Osteocyte (in vitro differentiated cells): ENCODE measurements at regions not wholly inside any gene's neighbourhood (a gene's known extent, or its start where the extent isn't known, plus 50 kb on each side); places are given as distances from the start of the nearest gene placed in this dataset.

Source experiments
- DNase-seq: peaks from one replicate; pipeline ENCODE4 v3.0.0; 2021; ENCODE audit warnings: mixed read lengths; ENCODE audit not compliant: unreplicated experiment; ENCODE audit errors: extremely low spot score
- H3K27ac Mint-ChIP-seq: one replicate; pipeline ENCODE4 v1.8.0; 2021; ENCODE audit warnings: mild to moderate bottlenecking, mixed read lengths; ENCODE audit not compliant: unreplicated experiment
- H3K27me3 Mint-ChIP-seq: one replicate; pipeline ENCODE4 v1.8.0; 2021; ENCODE audit warnings: mixed read lengths; ENCODE audit not compliant: unreplicated experiment
- H3K36me3 Mint-ChIP-seq: one replicate; pipeline ENCODE4 v1.8.0; 2021; ENCODE audit warnings: mixed read lengths; ENCODE audit not compliant: unreplicated experiment
- H3K4me1 Mint-ChIP-seq: one replicate; pipeline ENCODE4 v1.8.0; 2021; ENCODE audit warnings: mixed read lengths; ENCODE audit not compliant: unreplicated experiment
- H3K4me3 Mint-ChIP-seq: one replicate; pipeline ENCODE4 v1.8.0; 2021; ENCODE audit warnings: mild to moderate bottlenecking, moderate library complexity, mixed read lengths; ENCODE audit not compliant: unreplicated experiment
- H3K9me3 Mint-ChIP-seq: one replicate; pipeline ENCODE4 v1.8.0; 2021; ENCODE audit warnings: mixed read lengths; ENCODE audit not compliant: unreplicated experiment
- CTCF ChIP-seq: fragments of 200-600 bp; sonication (generic); IDR thresholded peaks from 2 replicates; pipeline ENCODE4 v1.5.0; 2021; ENCODE audit warnings: antibody characterized with exemption, mild to moderate bottlenecking, moderate library complexity

- TF ChIP-seq CTCF: no peak
- H3K9me3 Mint-ChIP-seq: peaks cover 20% of the 10 kb centered on the region
- H3K36me3 Mint-ChIP-seq: peaks cover 6% of the 10 kb centered on the region
- H3K27me3 Mint-ChIP-seq: peaks cover 60% of the 10 kb centered on the region
- no peak overlapping the region for H3K27ac Mint-ChIP-seq
- no peak for DNase-seq
- no peak overlapping the region for H3K4me3 Mint-ChIP-seq
- no peaks in the 10 kb centered on the region for H3K4me1 Mint-ChIP-seq
Measured at GRCh38 chr3:193754719-193755118, 161.7 kb downstream of the OPA1 start.

- Mint-ChIP-seq H3K4me3 (no peak overlapping the region), H3K9me3 (peaks cover 20% of the 10 kb centered on the region), H3K27me3 (peaks cover 65% of the 10 kb centered on the region), H3K27ac (no peak overlapping the region), H3K4me1 (no peaks in the 10 kb centered on the region), H3K36me3 (peaks cover 6% of the 10 kb centered on the region)
- no peak for TF ChIP-seq CTCF
- DNase-seq: no peak
Measured at GRCh38 chr3:193756536-193756935, 163.5 kb downstream of the OPA1 start.

DNA sequence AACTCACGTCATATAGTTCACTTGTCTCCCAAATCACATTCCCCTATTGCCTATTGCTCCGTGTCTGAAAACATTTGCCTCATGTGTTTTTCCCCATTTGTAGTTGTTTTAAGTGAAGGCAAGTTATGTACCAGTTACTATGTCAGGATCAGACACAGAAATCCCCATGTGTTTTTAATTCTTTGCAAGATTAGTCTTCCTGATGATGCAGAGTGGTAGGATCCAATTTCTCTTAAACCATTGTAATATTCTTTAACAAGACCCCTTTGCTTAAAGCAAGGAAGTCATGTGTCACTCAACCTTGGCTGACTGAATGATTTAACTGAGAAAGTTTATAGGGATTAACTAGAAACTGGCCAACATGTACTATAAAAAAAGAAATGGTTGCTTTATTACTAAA is 164.4 kb downstream of the OPA1 start:
- no peak overlapping the region for H3K27ac Mint-ChIP-seq
- TF ChIP-seq CTCF: no peak
- no peak for DNase-seq
- no peaks in the 10 kb centered on the region for H3K4me1 Mint-ChIP-seq
- peaks cover 62% of the 10 kb centered on the region for H3K27me3 Mint-ChIP-seq
- no peak overlapping the region for H3K4me3 Mint-ChIP-seq
- H3K36me3 Mint-ChIP-seq: peaks cover 6% of the 10 kb centered on the region
- peaks cover 20% of the 10 kb centered on the region for H3K9me3 Mint-ChIP-seq

DNA sequence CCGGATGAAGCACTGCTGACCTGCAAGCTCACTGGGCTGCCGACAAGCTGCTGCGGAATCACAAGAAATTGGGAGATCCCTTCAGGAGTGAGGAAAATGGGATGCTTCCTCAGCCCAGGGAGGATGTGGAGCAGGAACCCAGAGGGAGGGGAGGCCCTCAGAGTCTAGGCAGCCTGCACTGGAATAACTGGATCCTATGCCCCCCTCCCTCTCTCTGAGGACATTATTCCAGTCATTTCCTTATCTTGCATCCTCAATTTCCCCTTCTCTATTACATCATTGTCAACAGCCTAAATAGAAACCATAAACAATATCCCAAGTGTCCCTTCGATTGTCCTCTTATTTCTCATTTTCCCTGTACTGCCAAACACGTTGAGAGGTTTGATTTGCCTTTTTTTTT is 169.0 kb downstream of the OPA1 start:
- DNase-seq: no peak
- no peak overlapping the region for H3K4me3 Mint-ChIP-seq
- H3K9me3 Mint-ChIP-seq: peaks cover 6% of the 10 kb centered on the region
- H3K27me3 Mint-ChIP-seq: peaks cover 68% of the 10 kb centered on the region
- H3K27ac Mint-ChIP-seq: no peak overlapping the region
- no peaks in the 10 kb centered on the region for H3K4me1 Mint-ChIP-seq
- TF ChIP-seq CTCF: no peak
- H3K36me3 Mint-ChIP-seq: no peaks in the 10 kb centered on the region

DNA sequence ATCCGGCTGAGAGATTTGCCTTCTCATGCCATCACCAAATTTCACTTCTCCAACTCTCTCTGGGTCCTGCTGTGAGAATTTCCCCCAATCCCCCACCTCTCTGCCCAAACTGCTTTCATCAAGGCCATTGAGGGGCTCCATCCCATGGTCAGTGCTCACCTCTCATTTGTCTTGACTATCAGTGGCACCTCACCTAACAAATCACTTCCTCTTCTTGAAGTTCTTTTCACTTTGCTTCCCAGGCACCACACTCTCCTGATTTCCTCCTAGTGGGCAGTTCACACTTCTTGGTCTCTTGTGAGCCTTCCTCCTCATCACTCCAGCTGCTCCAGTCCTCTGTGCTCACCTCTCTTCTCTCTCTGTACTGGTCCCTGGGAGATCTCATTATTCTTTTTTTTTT is 169.6 kb downstream of the OPA1 start:
- Mint-ChIP-seq H3K27ac (no peak overlapping the region), H3K36me3 (no peaks in the 10 kb centered on the region), H3K4me3 (no peak overlapping the region), H3K27me3 (peaks cover 72% of the 10 kb centered on the region), H3K9me3 (no peaks in the 10 kb centered on the region), H3K4me1 (no peaks in the 10 kb centered on the region)
- DNase-seq: no peak
- no peak for TF ChIP-seq CTCF
